Keratinocyte (primary cell): ENCODE measurements at regions not wholly inside any gene's neighbourhood (a gene's known extent, or its start where the extent isn't known, plus 50 kb on each side); places are given as distances from the start of the nearest gene placed in this dataset.

ENCODE experiments used
- DNase-seq: peaks from one replicate; pipeline ENCODE4 v3.0.0-alpha.2; 2011; ENCODE audit warnings: low read depth, missing footprints, low spot score
- FAIRE-seq: peaks from 2 replicates; lab custom pipeline; 2011; peaks lifted over from hg19 to GRCh38; lab: Jason Lieb, UNC
- H2AFZ ChIP-seq: 2 replicates; pipeline ENCODE4 v1.6.0; 2012; ENCODE audit warnings: low read length, control low read depth, inconsistent platforms; ENCODE audit not compliant: control insufficient read depth
- H3K27ac ChIP-seq: 2 replicates; pipeline ENCODE4 v1.5.1; 2011; ENCODE audit warnings: low read length; ENCODE audit not compliant: control insufficient read depth, insufficient read depth
- H3K27me3 ChIP-seq: 3 replicates; pipeline ENCODE4 v1.6.0; 2011; ENCODE audit warnings: low read length; ENCODE audit not compliant: control insufficient read depth, insufficient read depth; ENCODE audit errors: extremely low read depth
- H3K36me3 ChIP-seq, 2 experiments: 2 replicates in 1 of 2; 3 replicates in 1 of 2; pipeline ENCODE4 v1.5.1; 2011; ENCODE audit warnings: low read length in 2 of 2, mild to moderate bottlenecking in 1 of 2; ENCODE audit not compliant: control insufficient read depth in 2 of 2, insufficient read depth in 2 of 2; ENCODE audit errors: extremely low read depth in 1 of 2
- H3K4me1 ChIP-seq: 3 replicates; pipeline ENCODE4 v1.5.1; 2011; ENCODE audit warnings: low read length; ENCODE audit not compliant: control insufficient read depth, insufficient read depth; ENCODE audit errors: extremely low read depth
- H3K4me2 ChIP-seq: 3 replicates; pipeline ENCODE4 v1.6.0; 2011; ENCODE audit warnings: low read depth, low read length; ENCODE audit not compliant: control insufficient read depth, insufficient read depth; ENCODE audit errors: extremely low read depth
- H3K4me3 ChIP-seq, 3 experiments: fragments of 200-600 bp in 1 of 3; sonication (generic) in 1 of 3; 2 replicates in 2 of 3; 3 replicates in 1 of 3; pipeline ENCODE4 v1.5.1; 2011 to 2016; ENCODE audit warnings: low read length in 3 of 3, mild to moderate bottlenecking in 3 of 3, control low read depth in 2 of 3, inconsistent platforms in 1 of 3, low read depth in 1 of 3, mixed read lengths in 1 of 3, mixed run types in 1 of 3, moderate library complexity in 1 of 3; ENCODE audit not compliant: control insufficient read depth in 2 of 3, insufficient read depth in 2 of 3; ENCODE audit errors: extremely low read depth in 1 of 3
- H3K79me2 ChIP-seq: 2 replicates; pipeline ENCODE4 v1.6.0; 2012; ENCODE audit warnings: low read length; ENCODE audit not compliant: control insufficient read depth, insufficient read depth
- H3K9ac ChIP-seq: 3 replicates; pipeline ENCODE4 v1.6.0; 2011; ENCODE audit warnings: low read length; ENCODE audit not compliant: control insufficient read depth, insufficient read depth; ENCODE audit errors: extremely low read depth
- H3K9me1 ChIP-seq: 3 replicates; pipeline ENCODE4 v1.6.0; 2011; ENCODE audit warnings: low read length; ENCODE audit not compliant: control insufficient read depth, insufficient read depth; ENCODE audit errors: extremely low read depth
- H3K9me3 ChIP-seq: 2 replicates; pipeline ENCODE4 v1.5.1; 2012; ENCODE audit warnings: low read depth, low read length; ENCODE audit not compliant: control insufficient read depth
- H4K20me1 ChIP-seq: 3 replicates; pipeline ENCODE4 v1.6.0; 2011; ENCODE audit warnings: low read length; ENCODE audit not compliant: control insufficient read depth, insufficient read depth; ENCODE audit errors: extremely low read depth
- EZH2 ChIP-seq: IDR thresholded peaks from one replicate; pipeline ENCODE4 v1.6.1; 2012; ENCODE audit warnings: inconsistent platforms, mild to moderate bottlenecking, low read length, moderate library complexity
- dilution Hi-C: fragments of 300-500 bp; cut with MboI; formaldehyde crosslinking; loops from one replicate; pipeline ENCODE4 v1.7.0; 2020; ENCODE audit warnings: low sequenced_read_pairs; ENCODE audit not compliant: extremely low pct_ligation_motif_present
- TF ChIP-seq, protein P1 (sequence below), 3 experiments: IDR thresholded peaks in 1 of 3; conservative IDR thresholded peaks in 1 of 3; optimal IDR thresholded peaks in 1 of 3; 2 replicates in 2 of 3; 3 replicates in 1 of 3; pipeline versions ENCODE3 to v1.5.1; 2011; ENCODE audit warnings: low read length in 3 of 3, mild to moderate bottlenecking in 3 of 3, moderate library complexity in 2 of 3, control low read depth in 1 of 3, inconsistent platforms in 1 of 3; ENCODE audit not compliant: insufficient read depth in 2 of 3; ENCODE audit errors: extremely low read depth in 1 of 3

DNA sequence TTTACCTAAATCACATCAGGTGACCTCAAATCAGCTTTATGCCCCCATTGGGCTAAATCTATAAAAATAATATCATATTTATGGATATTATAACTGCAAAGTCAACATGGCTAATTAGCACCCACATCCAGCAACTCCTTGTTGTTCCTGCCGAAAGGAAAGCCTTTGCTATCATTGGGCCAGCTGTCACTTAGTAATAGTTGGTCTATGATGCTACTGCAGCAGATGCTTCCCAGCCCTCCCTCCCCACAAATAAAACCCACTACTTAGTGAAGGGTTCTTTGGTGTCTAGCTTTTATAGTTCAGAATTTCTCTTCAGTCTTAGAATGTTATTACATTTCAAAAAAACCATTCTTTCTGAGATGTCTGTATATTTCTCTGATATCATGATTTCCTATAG is 116.9 kb upstream of the ENPEP start:
- H3K9me1 ChIP-seq, result no peaks in the 10 kb centered on the region
- dilution Hi-C loops, result no loop called here
- H3K9ac ChIP-seq, result no peak overlapping the region
- TF ChIP-seq, protein P1, sequence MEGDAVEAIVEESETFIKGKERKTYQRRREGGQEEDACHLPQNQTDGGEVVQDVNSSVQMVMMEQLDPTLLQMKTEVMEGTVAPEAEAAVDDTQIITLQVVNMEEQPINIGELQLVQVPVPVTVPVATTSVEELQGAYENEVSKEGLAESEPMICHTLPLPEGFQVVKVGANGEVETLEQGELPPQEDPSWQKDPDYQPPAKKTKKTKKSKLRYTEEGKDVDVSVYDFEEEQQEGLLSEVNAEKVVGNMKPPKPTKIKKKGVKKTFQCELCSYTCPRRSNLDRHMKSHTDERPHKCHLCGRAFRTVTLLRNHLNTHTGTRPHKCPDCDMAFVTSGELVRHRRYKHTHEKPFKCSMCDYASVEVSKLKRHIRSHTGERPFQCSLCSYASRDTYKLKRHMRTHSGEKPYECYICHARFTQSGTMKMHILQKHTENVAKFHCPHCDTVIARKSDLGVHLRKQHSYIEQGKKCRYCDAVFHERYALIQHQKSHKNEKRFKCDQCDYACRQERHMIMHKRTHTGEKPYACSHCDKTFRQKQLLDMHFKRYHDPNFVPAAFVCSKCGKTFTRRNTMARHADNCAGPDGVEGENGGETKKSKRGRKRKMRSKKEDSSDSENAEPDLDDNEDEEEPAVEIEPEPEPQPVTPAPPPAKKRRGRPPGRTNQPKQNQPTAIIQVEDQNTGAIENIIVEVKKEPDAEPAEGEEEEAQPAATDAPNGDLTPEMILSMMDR (optimal IDR thresholded peaks at IDR 0.05 in 1 of 3, IDR thresholded peaks at IDR 0.05 in 1 of 3, conservative IDR thresholded peaks at IDR 0.05 in 1 of 3; ENCODE audit: extremely low read depth in 1 of 3, insufficient read depth in 2 of 3, low read length in 3 of 3), result no peak
- TF ChIP-seq EZH2, result no peak
- FAIRE-seq (no peak), DNase-seq (no peak)
- H3K79me2 ChIP-seq, result no peaks in the 10 kb centered on the region
- no peaks in the 10 kb centered on the region for H3K36me3 ChIP-seq
- no peaks in the 10 kb centered on the region for H4K20me1 ChIP-seq
- no peak overlapping the region for H3K27ac ChIP-seq
- no peak overlapping the region for H3K4me3 ChIP-seq
- no peak overlapping the region for H2AFZ ChIP-seq
- H3K4me1 ChIP-seq, result peaks cover 9% of the 10 kb centered on the region
- H3K9me3 ChIP-seq, result no peaks in the 10 kb centered on the region
- H3K4me2 ChIP-seq, result no peak overlapping the region
- no peaks in the 10 kb centered on the region for H3K27me3 ChIP-seq

GRCh38 chr4:110357521-110357920 is 118.4 kb upstream of the ENPEP start:
- no peak overlapping the region for H3K4me2 ChIP-seq
- FAIRE-seq, result no peak
- TF ChIP-seq, protein P1 (optimal IDR thresholded peaks at IDR 0.05 in 1 of 3, IDR thresholded peaks at IDR 0.05 in 1 of 3, conservative IDR thresholded peaks at IDR 0.05 in 1 of 3; ENCODE audit: extremely low read depth in 1 of 3, insufficient read depth in 2 of 3, low read length in 3 of 3), result no peak
- no peak for TF ChIP-seq EZH2
- peaks cover 9% of the 10 kb centered on the region for H3K4me1 ChIP-seq
- dilution Hi-C loops, result no loop called here
- no peaks in the 10 kb centered on the region for H3K36me3 ChIP-seq
- H3K79me2 ChIP-seq, result no peaks in the 10 kb centered on the region
- no peaks in the 10 kb centered on the region for H3K27me3 ChIP-seq
- H3K4me3 ChIP-seq, result no peak overlapping the region
- H4K20me1 ChIP-seq, result no peaks in the 10 kb centered on the region
- H3K9ac ChIP-seq, result no peak overlapping the region
- H3K9me3 ChIP-seq, result no peaks in the 10 kb centered on the region
- H3K9me1 ChIP-seq, result no peaks in the 10 kb centered on the region
- no peak overlapping the region for H2AFZ ChIP-seq
- H3K27ac ChIP-seq, result no peak overlapping the region
- DNase-seq, result no peak
